ENCODE measurements at regions not wholly inside any gene's neighbourhood (a gene's known extent, or its start where the extent isn't known, plus 50 kb on each side); places are given as distances from the start of the nearest gene placed in this dataset.

- TF ChIP-seq, protein P1, sequence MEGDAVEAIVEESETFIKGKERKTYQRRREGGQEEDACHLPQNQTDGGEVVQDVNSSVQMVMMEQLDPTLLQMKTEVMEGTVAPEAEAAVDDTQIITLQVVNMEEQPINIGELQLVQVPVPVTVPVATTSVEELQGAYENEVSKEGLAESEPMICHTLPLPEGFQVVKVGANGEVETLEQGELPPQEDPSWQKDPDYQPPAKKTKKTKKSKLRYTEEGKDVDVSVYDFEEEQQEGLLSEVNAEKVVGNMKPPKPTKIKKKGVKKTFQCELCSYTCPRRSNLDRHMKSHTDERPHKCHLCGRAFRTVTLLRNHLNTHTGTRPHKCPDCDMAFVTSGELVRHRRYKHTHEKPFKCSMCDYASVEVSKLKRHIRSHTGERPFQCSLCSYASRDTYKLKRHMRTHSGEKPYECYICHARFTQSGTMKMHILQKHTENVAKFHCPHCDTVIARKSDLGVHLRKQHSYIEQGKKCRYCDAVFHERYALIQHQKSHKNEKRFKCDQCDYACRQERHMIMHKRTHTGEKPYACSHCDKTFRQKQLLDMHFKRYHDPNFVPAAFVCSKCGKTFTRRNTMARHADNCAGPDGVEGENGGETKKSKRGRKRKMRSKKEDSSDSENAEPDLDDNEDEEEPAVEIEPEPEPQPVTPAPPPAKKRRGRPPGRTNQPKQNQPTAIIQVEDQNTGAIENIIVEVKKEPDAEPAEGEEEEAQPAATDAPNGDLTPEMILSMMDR (IDR thresholded peaks at IDR 0.05) = no peak
- no peak for TF ChIP-seq TCF7L2 (IDR thresholded peaks at IDR 0.05; ENCODE audit: low read depth, low read length)
- TF ChIP-seq REST (IDR thresholded peaks at IDR 0.05; ENCODE audit: insufficient read depth in 1 of 2, low read depth in 2 of 2, low read length in 1 of 2) = no peak
- no peak for TF ChIP-seq POLR2AphosphoS5 (IDR thresholded peaks at IDR 0.05; ENCODE audit: low read depth, low read length)
- no peak for TF ChIP-seq SIN3A (IDR thresholded peaks at IDR 0.05; ENCODE audit: borderline replicate concordance, insufficient read depth, low read depth, low read length)
These were observed 256.9 kb downstream of the SQOR start for GRCh38 chr15:45891766-45892165.
